DMS79 treated with DMSO at 0.1 percent for 48 hours (cell line): ENCODE measurements at regions not wholly inside any gene's neighbourhood (a gene's known extent, or its start where the extent isn't known, plus 50 kb on each side); places are given as distances from the start of the nearest gene placed in this dataset.

Experiments used
- DNase-seq: peaks from one replicate; lab custom pipeline; 2025; lab: John Stamatoyannopoulos, UW

GRCh38 chr5:61622156-61622555 lies 290.1 kb downstream of the ZSWIM6 start:
- DNase-seq = no peak

GRCh38 chr5:61623401-61624069 lies 291.5 kb downstream of the ZSWIM6 start:
- no peak for DNase-seq

GRCh38 chr5:61624553-61625136 lies 292.6 kb downstream of the ZSWIM6 start:
- no peak for DNase-seq

- no peak for DNase-seq
Observed at GRCh38 chr5:61625137-61625561, 293.1 kb downstream of the ZSWIM6 start.

DNA sequence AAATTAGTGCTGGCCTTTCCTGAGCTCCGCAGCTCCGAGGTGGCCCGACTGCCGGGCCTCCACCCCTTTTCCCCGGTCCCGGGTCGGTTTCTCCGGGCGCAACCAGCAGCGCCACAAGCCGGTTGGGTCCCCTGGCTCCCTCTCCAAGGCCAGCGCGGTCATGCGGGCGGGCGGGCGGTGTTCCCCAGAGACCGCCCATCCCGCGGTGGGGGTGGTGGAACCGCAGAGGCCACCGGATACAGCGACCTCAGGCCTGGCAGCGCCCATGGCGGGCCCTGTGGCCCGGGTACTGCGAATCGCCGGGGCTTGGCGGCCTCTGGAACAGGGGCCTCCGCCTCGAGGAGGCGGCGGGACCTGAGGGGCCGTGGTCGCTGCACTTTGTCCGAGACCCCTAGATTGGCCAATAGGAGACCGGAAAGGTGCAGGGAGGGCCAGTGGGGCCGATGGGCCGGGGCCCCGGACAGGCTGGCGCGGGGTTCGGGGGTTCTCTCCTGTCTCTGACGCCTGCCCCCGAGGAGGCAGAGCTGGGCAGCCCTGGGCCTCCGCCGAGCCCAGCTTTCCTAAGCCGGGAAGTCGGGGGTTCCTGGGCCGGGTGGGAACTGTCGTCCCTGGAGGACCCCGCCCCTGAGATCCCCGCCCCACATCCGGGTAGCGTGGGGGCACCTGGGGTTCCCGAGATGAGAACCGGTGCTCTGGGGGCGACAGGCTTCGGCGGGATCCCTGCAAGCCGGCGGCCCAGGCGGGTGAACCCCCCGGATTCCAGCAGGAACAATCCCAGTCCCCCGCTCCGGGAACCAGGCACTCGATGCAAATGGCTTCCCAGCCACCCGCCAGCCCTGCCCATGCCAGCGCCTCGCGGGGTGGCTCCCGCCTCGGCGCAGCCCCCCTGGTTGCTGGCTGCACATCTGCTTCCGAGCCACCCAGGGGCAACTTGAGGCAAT lies 293.9 kb downstream of the ZSWIM6 start:
- no peak for DNase-seq

DNA sequence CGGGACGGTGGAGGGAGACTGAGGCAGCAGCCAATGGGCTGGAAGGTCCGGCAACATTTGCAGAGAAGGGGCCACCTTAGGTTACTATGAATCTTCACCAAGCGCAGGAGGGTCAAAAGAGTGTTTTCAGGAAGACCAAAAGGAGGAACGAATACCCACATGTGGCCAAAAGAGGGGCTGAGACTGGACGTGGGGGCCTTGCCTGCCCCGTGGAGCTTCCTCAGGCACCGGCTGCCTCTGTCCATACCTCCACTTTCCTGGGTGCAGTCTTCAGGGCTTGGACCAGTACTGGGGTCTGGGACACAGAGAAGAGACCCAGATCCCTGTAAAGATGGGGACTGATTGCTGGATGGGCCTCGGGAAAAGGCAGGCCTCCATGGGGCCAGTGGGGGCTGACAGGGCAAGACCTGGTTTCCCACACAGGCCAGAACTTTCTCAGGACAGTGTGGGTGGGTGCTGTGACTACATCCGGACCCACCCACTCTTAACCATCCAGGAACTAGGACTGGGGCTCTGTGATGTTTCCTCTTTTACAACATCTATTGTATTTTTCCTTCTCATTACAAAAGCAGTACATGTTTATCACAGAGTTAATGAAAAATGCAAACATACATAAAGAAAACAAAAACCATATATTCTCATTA lies 294.7 kb downstream of the ZSWIM6 start:
- no peak for DNase-seq

GRCh38 chr5:61627531-61627930 lies 295.5 kb downstream of the ZSWIM6 start:
- DNase-seq = no peak

DNA sequence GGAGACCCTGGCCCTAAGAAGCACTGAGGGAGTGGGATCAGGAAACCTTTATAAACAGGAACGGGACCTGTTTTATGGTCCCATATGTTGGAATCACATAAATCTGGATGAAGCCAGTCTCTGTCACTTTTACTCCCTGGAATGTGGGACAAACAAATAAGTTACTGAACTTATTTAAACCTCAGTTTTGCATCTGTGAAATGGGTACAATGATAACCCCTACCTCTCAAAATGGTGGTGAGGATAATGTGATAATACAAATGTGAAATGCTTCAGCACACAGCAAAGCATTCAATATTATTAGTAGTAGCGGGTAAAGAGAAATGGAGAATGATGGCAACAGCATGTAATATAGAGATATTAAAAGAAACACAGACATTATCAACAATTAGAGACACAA lies 298.9 kb downstream of the ZSWIM6 start:
- DNase-seq = no peak

- DNase-seq = peak; percentile 16
Observed at GRCh38 chr5:61631438-61631941, 299.4 kb downstream of the ZSWIM6 start.

GRCh38 chr5:61632064-61632463 lies 300.0 kb downstream of the ZSWIM6 start:
- no peak for DNase-seq

GRCh38 chr5:61635271-61635670 lies 303.2 kb downstream of the ZSWIM6 start:
- DNase-seq = no peak

DNA sequence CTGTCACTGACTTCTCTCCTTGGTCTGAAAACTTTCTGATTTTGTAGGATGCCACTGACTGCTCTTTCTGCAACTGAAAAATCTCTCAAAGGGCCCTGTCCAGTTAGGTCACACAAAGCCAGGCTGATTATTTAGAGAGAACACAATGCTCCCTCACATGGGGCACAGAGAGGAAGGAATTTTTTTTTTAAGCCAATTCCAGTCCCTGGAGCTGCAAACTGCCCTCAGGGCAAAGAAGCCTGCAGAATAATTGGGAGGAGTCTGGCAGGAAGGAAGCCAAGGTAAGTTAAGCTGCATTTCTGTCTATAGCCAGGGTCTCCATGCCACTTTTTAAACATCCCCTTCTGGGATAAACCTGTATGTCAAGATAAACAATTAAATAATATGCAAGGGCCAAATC lies 305.5 kb downstream of the ZSWIM6 start:
- DNase-seq = no peak

DNA sequence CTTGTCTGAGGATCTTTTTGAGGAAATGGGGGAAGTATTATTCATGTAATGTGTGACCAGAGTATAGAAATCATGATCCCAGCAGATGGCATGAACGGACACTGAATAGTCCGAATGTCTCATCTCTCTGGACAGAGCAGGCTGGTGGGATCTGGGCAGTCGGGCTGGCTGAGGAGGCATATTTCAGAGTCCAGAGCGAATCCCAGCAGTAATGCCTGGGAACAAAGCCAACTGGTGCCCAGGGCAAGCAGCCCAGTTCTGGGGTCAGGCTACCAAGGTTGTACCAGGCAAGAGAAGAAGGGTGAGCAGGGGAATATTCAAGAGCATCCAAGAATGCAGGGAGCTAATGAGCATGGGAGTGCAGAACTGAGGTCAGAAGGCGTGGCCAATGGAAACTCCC lies 306.4 kb downstream of the ZSWIM6 start:
- no peak for DNase-seq

DNA sequence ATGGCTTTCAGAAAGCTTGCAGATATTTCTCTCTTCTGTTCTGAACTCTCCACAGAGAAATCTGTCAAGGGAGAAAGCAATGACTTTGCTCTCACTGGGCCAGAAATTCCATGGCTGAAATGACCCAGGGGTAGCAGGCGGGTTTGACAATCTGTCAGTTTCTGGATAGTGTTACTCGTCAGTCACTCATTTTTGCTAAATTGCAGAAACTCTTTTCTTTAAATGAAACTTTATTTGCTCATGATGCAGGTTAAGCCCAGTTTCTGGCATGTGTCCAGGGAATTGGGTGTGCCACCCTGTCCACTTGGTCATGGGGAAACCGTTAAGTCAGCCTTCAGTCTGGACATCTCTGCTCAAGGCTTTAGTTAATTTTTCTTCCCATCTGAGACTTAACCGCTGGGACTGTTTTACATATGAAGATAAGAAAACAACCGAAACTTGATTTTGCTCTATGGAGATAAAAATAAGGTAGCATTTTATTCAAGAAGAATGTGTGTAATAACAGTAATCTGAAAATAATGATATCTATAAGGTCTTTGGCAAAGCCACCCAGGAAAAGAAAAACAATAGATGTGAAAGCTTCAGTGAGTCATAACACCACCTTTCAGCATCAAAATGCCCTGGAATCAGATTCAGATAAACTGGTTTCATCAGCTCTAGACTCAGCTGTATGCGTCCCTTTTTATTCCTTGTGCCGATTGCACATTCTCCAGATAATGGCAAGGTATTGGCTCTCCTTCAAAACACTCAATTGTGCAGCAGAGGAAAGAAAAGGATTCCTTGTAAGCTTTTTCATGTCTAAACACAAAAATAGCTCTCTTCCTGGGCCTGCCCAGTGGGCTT lies 308.3 kb downstream of the ZSWIM6 start:
- DNase-seq = no peak

DNA sequence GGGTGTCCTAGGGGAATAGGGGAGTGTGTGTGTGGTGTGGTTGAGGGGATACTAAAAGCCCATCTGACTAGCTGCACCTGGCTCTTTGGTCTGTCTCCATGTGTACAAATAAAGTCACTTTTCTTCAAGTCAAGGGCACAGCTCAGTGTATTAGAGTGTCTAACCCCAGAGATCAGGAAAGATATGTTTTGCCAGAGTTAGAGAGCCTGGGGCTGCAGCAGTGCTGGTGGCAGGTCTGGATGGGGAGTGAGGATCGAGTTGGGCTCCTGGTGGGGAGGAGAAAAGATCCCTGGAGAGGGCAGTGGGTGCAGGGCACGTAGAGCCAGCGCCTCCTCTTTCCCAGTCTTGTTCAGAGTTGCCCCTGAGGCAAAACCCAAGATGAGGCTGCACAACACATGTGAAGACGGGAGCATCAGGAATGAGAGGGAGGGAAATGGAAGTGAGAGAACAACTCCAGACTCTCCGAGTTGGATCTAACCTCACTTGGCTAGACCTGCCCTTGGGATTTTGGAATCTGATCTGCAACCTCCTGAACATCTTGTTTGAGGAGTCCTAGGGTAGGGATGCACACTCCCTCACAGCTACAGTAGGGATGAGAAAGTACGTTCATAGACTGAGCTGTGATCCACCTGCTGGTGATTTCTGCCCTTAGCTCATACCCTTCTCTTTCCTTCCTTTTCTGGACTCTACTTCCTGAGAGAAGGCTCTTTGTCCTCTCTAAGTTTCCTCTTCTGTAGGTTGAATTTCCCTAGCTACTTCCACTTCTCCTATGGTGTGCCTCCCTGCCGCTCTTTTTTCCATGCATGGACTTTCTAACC lies 309.9 kb downstream of the ZSWIM6 start:
- DNase-seq = no peak

GRCh38 chr5:61647672-61648071 lies 315.6 kb downstream of the ZSWIM6 start:
- no peak for DNase-seq

DNA sequence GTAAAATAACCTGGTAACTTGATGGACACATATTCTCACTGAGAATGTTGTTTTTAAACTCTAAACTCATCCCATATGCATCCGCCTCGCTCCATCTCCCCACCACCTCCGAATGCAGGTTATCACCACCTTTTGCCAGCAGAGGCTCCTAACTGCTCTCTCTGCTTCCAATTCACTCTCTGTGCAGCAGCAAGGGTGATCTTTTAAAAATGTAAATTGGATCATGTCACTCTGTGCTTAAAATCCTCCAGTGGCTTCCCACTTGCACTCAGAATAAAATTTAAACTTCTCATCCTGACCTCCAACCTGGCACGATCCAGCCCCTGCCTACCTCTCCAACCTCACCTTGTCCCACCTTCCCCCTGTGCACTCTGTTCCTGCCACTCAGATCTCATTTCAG lies 317.2 kb downstream of the ZSWIM6 start:
- no peak for DNase-seq

DNA sequence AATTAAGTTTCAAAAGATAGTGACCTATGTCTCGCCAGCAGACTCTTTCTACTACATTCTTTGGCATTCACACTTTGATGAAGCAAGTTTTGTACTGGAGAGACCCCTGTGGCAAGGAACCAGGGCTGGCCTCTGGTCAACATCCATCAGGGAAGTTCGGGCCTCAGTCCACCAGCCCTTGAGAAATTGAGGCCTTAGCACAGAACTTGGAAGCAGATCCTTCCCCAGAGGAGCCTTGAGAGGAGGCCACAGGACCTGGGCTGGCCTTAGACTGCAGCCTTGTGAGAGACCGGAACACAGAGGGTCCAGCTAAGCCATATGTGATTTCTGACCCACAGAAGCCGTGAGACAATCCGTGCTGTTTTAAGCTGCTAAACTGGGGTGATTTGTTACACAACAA lies 317.9 kb downstream of the ZSWIM6 start:
- no peak for DNase-seq

GRCh38 chr5:61650661-61651060 lies 318.6 kb downstream of the ZSWIM6 start:
- DNase-seq = no peak

DNA sequence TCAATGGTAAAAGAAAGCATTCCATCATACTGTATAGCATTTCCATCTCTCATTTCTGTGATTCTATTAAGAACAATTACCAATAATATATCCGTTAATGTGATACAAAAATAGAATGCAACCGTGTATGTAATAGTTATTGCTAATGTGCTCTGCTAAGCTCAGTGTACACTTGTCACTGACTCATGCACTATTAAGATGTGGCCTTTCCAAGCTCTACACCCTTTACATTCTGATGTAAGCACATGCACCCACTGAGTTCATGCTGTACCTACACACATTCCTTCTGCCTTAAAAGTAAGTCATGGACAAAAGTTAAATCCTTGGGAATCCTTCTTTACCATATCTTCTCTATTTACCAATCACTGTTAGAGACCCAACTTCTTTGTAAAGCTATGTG lies 319.1 kb downstream of the ZSWIM6 start:
- DNase-seq = no peak
